Nephron (organoid): ENCODE measurements at regions not wholly inside any gene's neighbourhood (a gene's known extent, or its start where the extent isn't known, plus 50 kb on each side); places are given as distances from the start of the nearest gene placed in this dataset.
"Not testable (repeated sequence)": the region's sequence is repeated elsewhere in the genome, so short reads cannot be mapped to it uniquely, and the experiment has no call there.

Experiments
- H3K27ac Mint-ChIP-seq, 3 experiments: 2 replicates each; pipeline ENCODE4 v1.8.0; 2020; ENCODE audit warnings: mixed read lengths in 3 of 3, mild to moderate bottlenecking in 2 of 3, moderate library complexity in 1 of 3
- H3K27me3 Mint-ChIP-seq: 2 replicates; pipeline ENCODE4 v1.8.0; 2021; ENCODE audit warnings: low read depth, mild to moderate bottlenecking, moderate library complexity, mixed read lengths
- H3K36me3 Mint-ChIP-seq: 2 replicates; pipeline ENCODE4 v1.8.0; 2020; ENCODE audit warnings: low read depth, mixed read lengths
- H3K4me1 Mint-ChIP-seq: 2 replicates; pipeline ENCODE4 v1.8.0; 2020; ENCODE audit warnings: mixed read lengths
- H3K4me3 Mint-ChIP-seq, 3 experiments: 2 replicates each; pipeline ENCODE4 v1.8.0; 2020; ENCODE audit warnings: mild to moderate bottlenecking in 3 of 3, mixed read lengths in 3 of 3, moderate library complexity in 2 of 3
- H3K9me3 Mint-ChIP-seq: 2 replicates; pipeline ENCODE4 v1.8.0; 2020; ENCODE audit warnings: mixed read lengths
- CTCF ChIP-seq, 3 experiments: fragments of 200-600 bp; sonication (generic); IDR thresholded peaks; one replicate each; pipeline ENCODE4 v1.5.0; 2021; ENCODE audit warnings: antibody characterized with exemption in 3 of 3; ENCODE audit not compliant: unreplicated experiment in 3 of 3

GRCh38 chr7:118420888-118421287, 196.4 kb downstream of the ANKRD7 start:
- Mint-ChIP-seq H3K4me1 (no peaks in the 10 kb centered on the region), H3K9me3 (no peaks in the 10 kb centered on the region), H3K27me3 (no peaks in the 10 kb centered on the region), H3K36me3 (no peaks in the 10 kb centered on the region), H3K27ac (no peak overlapping the region), H3K4me3 (no peak overlapping the region)
- no peak for TF ChIP-seq CTCF (IDR thresholded peaks at IDR 0.05; ENCODE audit: unreplicated experiment in 3 of 3)

GRCh38 chr7:118429141-118429540, 204.6 kb downstream of the ANKRD7 start:
- Mint-ChIP-seq H3K9me3 (peaks cover 15% of the 10 kb centered on the region), H3K27me3 (no peaks in the 10 kb centered on the region), H3K4me3 (no peak overlapping the region), H3K27ac (no peak overlapping the region), H3K4me1 (no peaks in the 10 kb centered on the region), H3K36me3 (no peaks in the 10 kb centered on the region)
- no peak for TF ChIP-seq CTCF (IDR thresholded peaks at IDR 0.05; ENCODE audit: unreplicated experiment in 3 of 3)

GRCh38 chr7:118436663-118437062, 212.2 kb downstream of the ANKRD7 start:
- Mint-ChIP-seq H3K4me1 (no peaks in the 10 kb centered on the region), H3K4me3 (no peak overlapping the region), H3K27ac (no peak overlapping the region), H3K27me3 (no peaks in the 10 kb centered on the region), H3K36me3 (no peaks in the 10 kb centered on the region), H3K9me3 (peaks cover 19% of the 10 kb centered on the region)
- no peak for TF ChIP-seq CTCF (IDR thresholded peaks at IDR 0.05; ENCODE audit: unreplicated experiment in 3 of 3)

GRCh38 chr7:118449030-118449429, 224.5 kb downstream of the ANKRD7 start:
- not testable (repeated sequence) for H3K4me1 Mint-ChIP-seq, H3K9me3 Mint-ChIP-seq, H3K4me3 Mint-ChIP-seq, H3K27ac Mint-ChIP-seq, H3K27me3 Mint-ChIP-seq, H3K36me3 Mint-ChIP-seq

GRCh38 chr7:118449797-118450567, 225.5 kb downstream of the ANKRD7 start:
- no peak for TF ChIP-seq CTCF (IDR thresholded peaks at IDR 0.05; ENCODE audit: unreplicated experiment in 3 of 3)
- no peak overlapping the region for H3K4me3 Mint-ChIP-seq
- H3K4me1 Mint-ChIP-seq: no peaks in the 10 kb centered on the region
- no peak overlapping the region for H3K27ac Mint-ChIP-seq
- peaks cover 4% of the 10 kb centered on the region for H3K27me3 Mint-ChIP-seq
- no peaks in the 10 kb centered on the region for H3K36me3 Mint-ChIP-seq
- H3K9me3 Mint-ChIP-seq: no peaks in the 10 kb centered on the region

GRCh38 chr7:118452128-118452527, 227.6 kb downstream of the ANKRD7 start:
- H3K9me3 Mint-ChIP-seq: no peaks in the 10 kb centered on the region
- TF ChIP-seq CTCF (IDR thresholded peaks at IDR 0.05; ENCODE audit: unreplicated experiment in 3 of 3): no peak
- no peaks in the 10 kb centered on the region for H3K4me1 Mint-ChIP-seq

More at GRCh38 chr7:118452128-118452527, 227.6 kb downstream of the ANKRD7 start:
- Mint-ChIP-seq H3K4me3 (no peak overlapping the region), H3K27ac (peak overlapping the region; percentile 69 to 90 (median 89)), H3K27me3 (peaks cover 4% of the 10 kb centered on the region), H3K36me3 (no peaks in the 10 kb centered on the region)
